KMS-11 (cell line): ENCODE measurements at regions not wholly inside any gene's neighbourhood (a gene's known extent, or its start where the extent isn't known, plus 50 kb on each side); places are given as distances from the start of the nearest gene placed in this dataset.

Source experiments
- H2AFZ ChIP-seq: fragments of 200-600 bp; sonication (generic); 2 replicates; pipeline ENCODE4 v1.6.1; 2016; ENCODE audit warnings: antibody characterized with exemption, mixed run types, low read depth
- H3K27ac ChIP-seq: fragments of 200-600 bp; sonication (generic); 2 replicates; pipeline ENCODE4 v1.6.1; 2016; ENCODE audit warnings: mild to moderate bottlenecking, mixed run types
- H3K27me3 ChIP-seq: fragments of 200-600 bp; sonication (generic); 2 replicates; pipeline ENCODE4 v1.6.1; 2017; ENCODE audit warnings: mild to moderate bottlenecking, low read depth, mixed run types, moderate library complexity; ENCODE audit not compliant: insufficient read depth
- H3K36me3 ChIP-seq: fragments of 200-600 bp; sonication (generic); 2 replicates; pipeline ENCODE4 v1.6.1; 2017; ENCODE audit warnings: mild to moderate bottlenecking, mixed run types; ENCODE audit not compliant: insufficient read depth
- H3K4me1 ChIP-seq: fragments of 200-600 bp; sonication (generic); 2 replicates; pipeline ENCODE4 v1.6.1; 2016; ENCODE audit warnings: mild to moderate bottlenecking, low read depth, mixed run types; ENCODE audit not compliant: poor library complexity, severe bottlenecking
- H3K4me2 ChIP-seq: fragments of 200-600 bp; sonication (generic); 2 replicates; pipeline ENCODE4 v1.7.0; 2016; ENCODE audit warnings: mild to moderate bottlenecking, mixed run types
- H3K4me3 ChIP-seq: fragments of 200-600 bp; sonication (generic); IDR thresholded peaks from 2 replicates; pipeline ENCODE4 v1.6.1; 2017; ENCODE audit warnings: low read depth, low read length, mixed read lengths; ENCODE audit not compliant: insufficient read depth
- H3K79me2 ChIP-seq: fragments of 200-600 bp; sonication (generic); 2 replicates; pipeline ENCODE4 v1.6.1; 2016; ENCODE audit warnings: low read depth, mixed run types; ENCODE audit not compliant: insufficient read depth
- H3K9ac ChIP-seq: fragments of 200-600 bp; sonication (generic); 2 replicates; pipeline ENCODE4 v1.6.1; 2016; ENCODE audit warnings: mild to moderate bottlenecking, mixed run types
- H4K20me1 ChIP-seq: fragments of 200-600 bp; sonication (generic); 2 replicates; pipeline ENCODE4 v1.6.1; 2016; ENCODE audit warnings: mild to moderate bottlenecking, mixed run types; ENCODE audit not compliant: insufficient read depth
- CTCF ChIP-seq: fragments of 200-600 bp; sonication (generic); conservative IDR thresholded peaks from 2 replicates; pipeline ENCODE4 v1.6.1; 2017; ENCODE audit warnings: low read depth, mild to moderate bottlenecking, antibody characterized with exemption, low read length, moderate library complexity, mixed read lengths

GRCh38 chr6:25084508-25084833, 148.7 kb upstream of the RIPOR2 start:
- Histone ChIP-seq H3K4me1 (no peaks in the 10 kb centered on the region), H3K27me3 (no peaks in the 10 kb centered on the region), H3K79me2 (no peaks in the 10 kb centered on the region), H3K4me3 (no peak overlapping the region), H4K20me1 (no peaks in the 10 kb centered on the region), H3K4me2 (no peak overlapping the region), H3K27ac (no peak overlapping the region), H3K9ac (no peak overlapping the region), H3K36me3 (no peaks in the 10 kb centered on the region), H2AFZ (no peak overlapping the region)
- TF ChIP-seq CTCF = no peak

GRCh38 chr6:25085756-25086155, 150.0 kb upstream of the RIPOR2 start:
- H3K4me1 ChIP-seq = no peaks in the 10 kb centered on the region
- no peaks in the 10 kb centered on the region for H3K27me3 ChIP-seq
- H3K4me2 ChIP-seq = no peak overlapping the region
- TF ChIP-seq CTCF = no peak
- H3K36me3 ChIP-seq = no peaks in the 10 kb centered on the region
- H3K4me3 ChIP-seq = no peak overlapping the region
- no peak overlapping the region for H3K9ac ChIP-seq
- no peaks in the 10 kb centered on the region for H4K20me1 ChIP-seq
- no peaks in the 10 kb centered on the region for H3K79me2 ChIP-seq
- H3K27ac ChIP-seq = no peak overlapping the region
- no peak overlapping the region for H2AFZ ChIP-seq

GRCh38 chr6:25086500-25087091, 150.8 kb upstream of the RIPOR2 start:
- Histone ChIP-seq H3K79me2 (no peaks in the 10 kb centered on the region), H2AFZ (no peak overlapping the region), H3K4me3 (no peak overlapping the region), H3K27ac (no peak overlapping the region), H3K27me3 (no peaks in the 10 kb centered on the region), H4K20me1 (no peaks in the 10 kb centered on the region), H3K36me3 (no peaks in the 10 kb centered on the region), H3K4me2 (no peak overlapping the region), H3K4me1 (no peaks in the 10 kb centered on the region), H3K9ac (no peak overlapping the region)
- no peak for TF ChIP-seq CTCF

GRCh38 chr6:25088513-25088912, 152.8 kb upstream of the RIPOR2 start:
- H2AFZ ChIP-seq = no peak overlapping the region
- H3K27ac ChIP-seq = no peak overlapping the region
- no peaks in the 10 kb centered on the region for H3K79me2 ChIP-seq
- H3K4me3 ChIP-seq = no peak overlapping the region
- H4K20me1 ChIP-seq = no peaks in the 10 kb centered on the region
- H3K27me3 ChIP-seq = no peaks in the 10 kb centered on the region
- H3K9ac ChIP-seq = no peak overlapping the region
- no peaks in the 10 kb centered on the region for H3K4me1 ChIP-seq
- no peaks in the 10 kb centered on the region for H3K36me3 ChIP-seq
- H3K4me2 ChIP-seq = no peak overlapping the region
- TF ChIP-seq CTCF = no peak
